ENCODE measurements at regions not wholly inside any gene's neighbourhood (a gene's known extent, or its start where the extent isn't known, plus 50 kb on each side); places are given as distances from the start of the nearest gene placed in this dataset.

- in situ Hi-C loops (cut with HindIII; ENCODE audit: extremely low pct_ligation_motif_present, low pct_unique_long_range_greater_than_20kb) (no loop called here), intact Hi-C loops (cut with micrococcal nuclease; ENCODE audit: unreplicated experiment) (no loop called here)
- no peak overlapping the region for H3K4me2 ChIP-seq (ENCODE audit: low read depth, low read length)
- TF ChIP-seq, protein P1, sequence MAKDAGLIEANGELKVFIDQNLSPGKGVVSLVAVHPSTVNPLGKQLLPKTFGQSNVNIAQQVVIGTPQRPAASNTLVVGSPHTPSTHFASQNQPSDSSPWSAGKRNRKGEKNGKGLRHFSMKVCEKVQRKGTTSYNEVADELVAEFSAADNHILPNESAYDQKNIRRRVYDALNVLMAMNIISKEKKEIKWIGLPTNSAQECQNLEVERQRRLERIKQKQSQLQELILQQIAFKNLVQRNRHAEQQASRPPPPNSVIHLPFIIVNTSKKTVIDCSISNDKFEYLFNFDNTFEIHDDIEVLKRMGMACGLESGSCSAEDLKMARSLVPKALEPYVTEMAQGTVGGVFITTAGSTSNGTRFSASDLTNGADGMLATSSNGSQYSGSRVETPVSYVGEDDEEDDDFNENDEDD (CRISPR knock-in tag; IDR thresholded peaks at IDR 0.05; ENCODE audit: borderline replicate concordance): no peak
- TF ChIP-seq, protein P2, sequence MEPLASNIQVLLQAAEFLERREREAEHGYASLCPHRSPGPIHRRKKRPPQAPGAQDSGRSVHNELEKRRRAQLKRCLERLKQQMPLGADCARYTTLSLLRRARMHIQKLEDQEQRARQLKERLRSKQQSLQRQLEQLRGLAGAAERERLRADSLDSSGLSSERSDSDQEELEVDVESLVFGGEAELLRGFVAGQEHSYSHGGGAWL (CRISPR knock-in tag; IDR thresholded peaks at IDR 0.05): no peak
- TF ChIP-seq SETDB1 (CRISPR knock-in tag; IDR thresholded peaks at IDR 0.05; ENCODE audit: borderline replicate concordance) (no peak), ZNF607 (CRISPR knock-in tag; IDR thresholded peaks at IDR 0.05; ENCODE audit: borderline replicate concordance) (no peak), RORA (CRISPR knock-in tag; IDR thresholded peaks at IDR 0.05) (no peak)
- H3K27ac ChIP-seq (ENCODE audit: extremely low read length, insufficient read depth, low read length): no peak overlapping the region
- H3K9ac ChIP-seq (ENCODE audit: insufficient read depth, low read depth, low read length): no peak overlapping the region
- no TSS peak for BruUV-seq (replicated peaks)
- no peak overlapping the region for H2AFZ ChIP-seq (ENCODE audit: low read length)
- no peaks in the 10 kb centered on the region for H3K79me2 ChIP-seq (ENCODE audit: insufficient read depth, low read length)
- WGBS (ENCODE audit: low lambda C conversion rate): 5% methylated on average over 2 of the region's 2 CpGs
- CTCF ChIA-PET (ENCODE audit: low intra/inter-chr PET ratio, low total read pairs): no interaction called here
- H3K4me1 ChIP-seq (ENCODE audit: insufficient read depth, low read length): no peaks in the 10 kb centered on the region
- H3K4me3 ChIP-seq (replicated peaks in 1 of 3; ENCODE audit: insufficient read depth in 1 of 3, low read depth in 2 of 3, low read length in 3 of 3): no peak overlapping the region
- peaks cover 15% of the 10 kb centered on the region; the same call in 1 of the 2 replicates for H3K9me3 ChIP-seq (ENCODE audit: low read length)
- no peaks in the 10 kb centered on the region for H3K27me3 ChIP-seq (ENCODE audit: control insufficient read depth in 1 of 2, insufficient read depth in 2 of 2, low read length in 2 of 2)
- H3K36me3 ChIP-seq (replicated peaks in 1 of 2; ENCODE audit: control insufficient read depth in 1 of 2, insufficient read depth in 2 of 2, low read length in 2 of 2): no peaks in the 10 kb centered on the region
- no peaks in the 10 kb centered on the region for H4K20me1 ChIP-seq (ENCODE audit: insufficient read depth, low read length)
- DNase-seq (ENCODE audit: low spot score): no peak
- ATAC-seq: no peak
- POLR2A ChIA-PET: no interaction called here
- no peak for FAIRE-seq
These were observed 1440.7 kb upstream of the RAG2 start for GRCh38 chr11:38038777-38039176.

DNA sequence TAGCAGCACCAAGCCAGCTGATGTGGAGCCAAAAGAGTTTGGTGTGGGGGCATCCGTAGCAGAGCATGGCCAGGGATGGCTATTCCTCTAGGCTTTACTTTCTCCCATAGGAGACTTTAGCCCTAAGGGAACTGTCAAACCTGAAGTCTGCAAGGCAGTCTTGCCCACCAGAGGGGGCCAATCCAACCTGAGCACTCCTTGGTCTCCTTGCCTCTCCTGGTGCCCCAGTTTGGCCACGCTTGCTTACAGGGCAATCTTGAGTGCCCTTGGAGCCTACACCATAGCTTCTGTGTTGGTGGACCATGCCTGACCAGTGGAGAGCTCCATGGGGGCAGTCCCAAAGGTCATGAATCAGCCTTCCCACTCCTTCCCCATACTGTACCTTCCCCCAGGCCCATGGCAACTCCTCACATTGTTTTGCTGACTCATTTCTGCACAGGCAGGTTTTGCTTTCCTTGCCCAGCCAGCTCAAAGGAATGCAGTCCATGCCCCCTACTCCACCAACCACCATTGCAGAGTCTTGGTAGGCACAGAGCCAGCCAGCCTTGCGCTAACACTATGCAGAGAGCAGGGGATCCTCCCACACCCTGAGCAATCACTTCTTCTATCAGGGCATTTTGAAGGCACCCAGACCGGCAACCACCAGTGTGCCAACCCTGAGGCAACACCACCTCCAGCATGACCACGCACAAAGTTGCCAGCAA, 1421.2 kb upstream of the RAG2 start:
- POLR2A ChIA-PET: no interaction called here
- ATAC-seq (no peak), FAIRE-seq (no peak), DNase-seq (ENCODE audit: low spot score) (peak; percentile 0)
- Histone ChIP-seq H3K36me3 (replicated peaks in 1 of 2; ENCODE audit: control insufficient read depth in 1 of 2, insufficient read depth in 2 of 2, low read length in 2 of 2) (no peaks in the 10 kb centered on the region), H3K4me3 (replicated peaks in 1 of 3; ENCODE audit: insufficient read depth in 1 of 3, low read depth in 2 of 3, low read length in 3 of 3) (no peak overlapping the region), H3K79me2 (ENCODE audit: insufficient read depth, low read length) (no peaks in the 10 kb centered on the region), H4K20me1 (ENCODE audit: insufficient read depth, low read length) (no peaks in the 10 kb centered on the region), H3K9me3 (ENCODE audit: low read length) (peaks cover 53% of the 10 kb centered on the region), H3K27me3 (ENCODE audit: control insufficient read depth in 1 of 2, insufficient read depth in 2 of 2, low read length in 2 of 2) (no peaks in the 10 kb centered on the region), H3K4me2 (ENCODE audit: low read depth, low read length) (no peak overlapping the region), H3K27ac (ENCODE audit: extremely low read length, insufficient read depth, low read length) (no peak overlapping the region), H3K9ac (ENCODE audit: insufficient read depth, low read depth, low read length) (no peak overlapping the region), H3K4me1 (ENCODE audit: insufficient read depth, low read length) (no peaks in the 10 kb centered on the region), H2AFZ (ENCODE audit: low read length) (no peak overlapping the region)
- 34% methylated on average over 4 of the region's 5 CpGs for WGBS (ENCODE audit: low lambda C conversion rate)
- in situ Hi-C loops (cut with HindIII; ENCODE audit: extremely low pct_ligation_motif_present, low pct_unique_long_range_greater_than_20kb): no loop called here
- BruUV-seq (replicated peaks): no TSS peak
- CTCF ChIA-PET (ENCODE audit: low intra/inter-chr PET ratio, low total read pairs): no interaction called here
- intact Hi-C loops (cut with micrococcal nuclease; ENCODE audit: unreplicated experiment): no loop called here
- TF ChIP-seq ZNF607 (CRISPR knock-in tag; IDR thresholded peaks at IDR 0.05; ENCODE audit: borderline replicate concordance) (no peak), HMG20B (CRISPR knock-in tag; conservative IDR thresholded peaks at IDR 0.05) (no peak), SP1 (IDR thresholded peaks at IDR 0.05) (no peak), SP1 (CRISPR knock-in tag; IDR thresholded peaks at IDR 0.05) (no peak), NFIC (IDR thresholded peaks at IDR 0.05; ENCODE audit: low read length) (no peak), MTF2 (CRISPR knock-in tag; IDR thresholded peaks at IDR 0.05; ENCODE audit: borderline replicate concordance) (no peak), KLF15 (CRISPR knock-in tag; IDR thresholded peaks at IDR 0.05; ENCODE audit: borderline replicate concordance) (no peak), ZNF772 (CRISPR knock-in tag; IDR thresholded peaks at IDR 0.05) (no peak)
- TF ChIP-seq, protein P3, sequence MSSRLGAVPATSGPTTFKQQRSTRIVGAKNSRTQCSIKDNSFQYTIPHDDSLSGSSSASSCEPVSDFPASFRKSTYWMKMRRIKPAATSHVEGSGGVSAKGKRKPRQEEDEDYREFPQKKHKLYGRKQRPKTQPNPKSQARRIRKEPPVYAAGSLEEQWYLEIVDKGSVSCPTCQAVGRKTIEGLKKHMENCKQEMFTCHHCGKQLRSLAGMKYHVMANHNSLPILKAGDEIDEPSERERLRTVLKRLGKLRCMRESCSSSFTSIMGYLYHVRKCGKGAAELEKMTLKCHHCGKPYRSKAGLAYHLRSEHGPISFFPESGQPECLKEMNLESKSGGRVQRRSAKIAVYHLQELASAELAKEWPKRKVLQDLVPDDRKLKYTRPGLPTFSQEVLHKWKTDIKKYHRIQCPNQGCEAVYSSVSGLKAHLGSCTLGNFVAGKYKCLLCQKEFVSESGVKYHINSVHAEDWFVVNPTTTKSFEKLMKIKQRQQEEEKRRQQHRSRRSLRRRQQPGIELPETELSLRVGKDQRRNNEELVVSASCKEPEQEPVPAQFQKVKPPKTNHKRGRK (CRISPR knock-in tag; IDR thresholded peaks at IDR 0.05): no peak
- TF ChIP-seq, protein P4, sequence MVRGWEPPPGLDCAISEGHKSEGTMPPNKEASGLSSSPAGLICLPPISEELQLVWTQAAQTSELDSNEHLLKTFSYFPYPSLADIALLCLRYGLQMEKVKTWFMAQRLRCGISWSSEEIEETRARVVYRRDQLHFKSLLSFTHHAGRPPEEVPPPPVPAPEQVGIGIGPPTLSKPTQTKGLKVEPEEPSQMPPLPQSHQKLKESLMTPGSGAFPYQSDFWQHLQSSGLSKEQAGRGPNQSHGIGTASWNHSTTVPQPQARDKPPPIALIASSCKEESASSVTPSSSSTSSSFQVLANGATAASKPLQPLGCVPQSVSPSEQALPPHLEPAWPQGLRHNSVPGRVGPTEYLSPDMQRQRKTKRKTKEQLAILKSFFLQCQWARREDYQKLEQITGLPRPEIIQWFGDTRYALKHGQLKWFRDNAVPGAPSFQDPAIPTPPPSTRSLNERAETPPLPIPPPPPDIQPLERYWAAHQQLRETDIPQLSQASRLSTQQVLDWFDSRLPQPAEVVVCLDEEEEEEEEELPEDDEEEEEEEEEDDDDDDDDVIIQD (CRISPR knock-in tag; IDR thresholded peaks at IDR 0.05; ENCODE audit: low read depth): no peak

Measured in HepG2 (cell line).